B cell (primary cell): ENCODE measurements at regions not wholly inside any gene's neighbourhood (a gene's known extent, or its start where the extent isn't known, plus 50 kb on each side); places are given as distances from the start of the nearest gene placed in this dataset.

Source experiments
- CTCF ChIP-seq: fragments of 200-600 bp; IDR thresholded peaks from one replicate; pipeline ENCODE4 v1.8.0; 2022; ENCODE audit warnings: antibody characterized with exemption, mild to moderate bottlenecking
- EZH2 ChIP-seq: IDR thresholded peaks from 2 replicates; pipeline ENCODE4 v1.6.1; 2012; ENCODE audit warnings: borderline replicate concordance, low read depth, mild to moderate bottlenecking, moderate library complexity, low read length; ENCODE audit not compliant: insufficient read depth, poor library complexity, severe bottlenecking

- TF ChIP-seq CTCF (no peak), EZH2 (no peak)
These were observed 198.2 kb downstream of the CD8B2 start for GRCh38 chr2:106685180-106685897.
